ENCODE measurements at regions not wholly inside any gene's neighbourhood (a gene's known extent, or its start where the extent isn't known, plus 50 kb on each side); places are given as distances from the start of the nearest gene placed in this dataset.

- H3K36me3 ChIP-seq (ENCODE audit: low read depth) = no peaks in the 10 kb centered on the region
Measured at GRCh38 chr18:1177232-1177631, 272.6 kb downstream of the ADCYAP1 start.

GRCh38 chr18:1191341-1191740 is 286.7 kb downstream of the ADCYAP1 start:
- no peaks in the 10 kb centered on the region for H3K36me3 ChIP-seq (ENCODE audit: low read depth)
- no peak overlapping the region for H3K4me3 ChIP-seq (ENCODE audit: severe bottlenecking)
- ATAC-seq (ENCODE audit: low read depth) = no peak
- H3K27me3 ChIP-seq (ENCODE audit: insufficient read depth, poor library complexity, severe bottlenecking) = no peaks in the 10 kb centered on the region
- H3K4me1 ChIP-seq (ENCODE audit: insufficient read depth, poor library complexity, severe bottlenecking) = no peaks in the 10 kb centered on the region
- H3K9me3 ChIP-seq (ENCODE audit: severe bottlenecking) = no peaks in the 10 kb centered on the region
- DNase-seq (ENCODE audit: low spot score) = no peak
- no peak overlapping the region for H3K27ac ChIP-seq (ENCODE audit: poor library complexity, severe bottlenecking)
- no peak for TF ChIP-seq CTCF (IDR thresholded peaks at IDR 0.05; ENCODE audit: poor library complexity, severe bottlenecking)

More at GRCh38 chr18:1177232-1177631, 272.6 kb downstream of the ADCYAP1 start:
- no peak for ATAC-seq (ENCODE audit: low read depth)
- Histone ChIP-seq H3K27ac (ENCODE audit: poor library complexity, severe bottlenecking) (no peak overlapping the region), H3K9me3 (ENCODE audit: severe bottlenecking) (peaks cover 3% of the 10 kb centered on the region), H3K4me1 (ENCODE audit: insufficient read depth, poor library complexity, severe bottlenecking) (no peaks in the 10 kb centered on the region), H3K27me3 (ENCODE audit: insufficient read depth, poor library complexity, severe bottlenecking) (no peaks in the 10 kb centered on the region), H3K4me3 (ENCODE audit: severe bottlenecking) (no peak overlapping the region)
- no peak for DNase-seq (ENCODE audit: low spot score)
- no peak for TF ChIP-seq CTCF (IDR thresholded peaks at IDR 0.05; ENCODE audit: poor library complexity, severe bottlenecking)

GRCh38 chr18:1213126-1213525 is 308.5 kb downstream of the ADCYAP1 start:
- Histone ChIP-seq H3K4me1 (ENCODE audit: insufficient read depth, poor library complexity, severe bottlenecking) (no peaks in the 10 kb centered on the region), H3K4me3 (ENCODE audit: severe bottlenecking) (no peak overlapping the region), H3K9me3 (ENCODE audit: severe bottlenecking) (peaks cover 3% of the 10 kb centered on the region), H3K27me3 (ENCODE audit: insufficient read depth, poor library complexity, severe bottlenecking) (no peaks in the 10 kb centered on the region), H3K27ac (ENCODE audit: poor library complexity, severe bottlenecking) (no peak overlapping the region), H3K36me3 (ENCODE audit: low read depth) (no peaks in the 10 kb centered on the region)
- DNase-seq (ENCODE audit: low spot score) = no peak
- ATAC-seq (ENCODE audit: low read depth) = no peak
- TF ChIP-seq CTCF (IDR thresholded peaks at IDR 0.05; ENCODE audit: poor library complexity, severe bottlenecking) = no peak

- Histone ChIP-seq H3K4me1 (ENCODE audit: insufficient read depth, poor library complexity, severe bottlenecking) (no peaks in the 10 kb centered on the region), H3K27me3 (ENCODE audit: insufficient read depth, poor library complexity, severe bottlenecking) (no peaks in the 10 kb centered on the region), H3K4me3 (ENCODE audit: severe bottlenecking) (no peak overlapping the region), H3K27ac (ENCODE audit: poor library complexity, severe bottlenecking) (no peak overlapping the region), H3K36me3 (ENCODE audit: low read depth) (no peaks in the 10 kb centered on the region), H3K9me3 (ENCODE audit: severe bottlenecking) (no peaks in the 10 kb centered on the region)
- no peak for DNase-seq (ENCODE audit: low spot score)
- no peak for ATAC-seq (ENCODE audit: low read depth)
- TF ChIP-seq CTCF (IDR thresholded peaks at IDR 0.05; ENCODE audit: poor library complexity, severe bottlenecking) = no peak
Measured at GRCh38 chr18:1222880-1223279, 318.2 kb downstream of the ADCYAP1 start.

GRCh38 chr18:1227025-1227424 is 322.4 kb downstream of the ADCYAP1 start:
- no peak for TF ChIP-seq CTCF (IDR thresholded peaks at IDR 0.05; ENCODE audit: poor library complexity, severe bottlenecking)
- DNase-seq (ENCODE audit: low spot score) (no peak), ATAC-seq (ENCODE audit: low read depth) (no peak)
- no peak overlapping the region for H3K27ac ChIP-seq (ENCODE audit: poor library complexity, severe bottlenecking)
- H3K4me1 ChIP-seq (ENCODE audit: insufficient read depth, poor library complexity, severe bottlenecking) = no peaks in the 10 kb centered on the region
- H3K4me3 ChIP-seq (ENCODE audit: severe bottlenecking) = no peak overlapping the region
- H3K9me3 ChIP-seq (ENCODE audit: severe bottlenecking) = no peaks in the 10 kb centered on the region
- no peaks in the 10 kb centered on the region for H3K27me3 ChIP-seq (ENCODE audit: insufficient read depth, poor library complexity, severe bottlenecking)
- H3K36me3 ChIP-seq (ENCODE audit: low read depth) = no peaks in the 10 kb centered on the region
